H9 (cell line): ENCODE measurements at regions not wholly inside any gene's neighbourhood (a gene's known extent, or its start where the extent isn't known, plus 50 kb on each side); places are given as distances from the start of the nearest gene placed in this dataset.

ENCODE experiments used
- DNase-seq: peaks from one replicate; pipeline ENCODE4 v3.0.0-alpha.2; 2017
- H2AFZ ChIP-seq: one replicate; pipeline ENCODE4 v1.6.1; 2013; ENCODE audit warnings: mild to moderate bottlenecking, low read length, control low read depth, moderate library complexity
- H2AK5ac ChIP-seq: 2 replicates; pipeline ENCODE4 v1.6.1; 2013; ENCODE audit warnings: low read length, control low read depth, mixed read lengths; ENCODE audit not compliant: insufficient read length
- H2BK120ac ChIP-seq: one replicate; pipeline ENCODE4 v1.6.1; 2013; ENCODE audit warnings: low read depth, mild to moderate bottlenecking, low read length, control low read depth, inconsistent platforms; ENCODE audit not compliant: poor library complexity, severe bottlenecking
- H2BK12ac ChIP-seq: 2 replicates; pipeline ENCODE4 v1.6.1; 2013; ENCODE audit warnings: low read length, control low read depth, mixed read lengths, low read depth; ENCODE audit not compliant: insufficient read length
- H2BK15ac ChIP-seq: 2 replicates; pipeline ENCODE4 v1.6.1; 2013; ENCODE audit warnings: low read depth, low read length, control low read depth
- H2BK20ac ChIP-seq: one replicate; pipeline ENCODE4 v1.6.1; 2013; ENCODE audit warnings: low read depth, mild to moderate bottlenecking, low read length, control low read depth, inconsistent platforms; ENCODE audit not compliant: poor library complexity, severe bottlenecking
- H2BK5ac ChIP-seq: 2 replicates; pipeline ENCODE4 v1.6.1; 2013; ENCODE audit warnings: low read length, control low read depth, mixed read lengths; ENCODE audit not compliant: insufficient read length
- H3K14ac ChIP-seq: 2 replicates; pipeline ENCODE4 v1.6.1; 2013; ENCODE audit warnings: low read length, control low read depth; ENCODE audit not compliant: insufficient read depth
- H3K18ac ChIP-seq: 2 replicates; pipeline ENCODE4 v1.6.1; 2013; ENCODE audit warnings: low read depth, mild to moderate bottlenecking, mixed read lengths, low read length, control low read depth; ENCODE audit not compliant: insufficient read length
- H3K23ac ChIP-seq: 2 replicates; pipeline ENCODE4 v1.6.1; 2013; ENCODE audit warnings: low read length, control low read depth, mixed read lengths, low read depth; ENCODE audit not compliant: insufficient read length
- H3K23me2 ChIP-seq: 2 replicates; pipeline ENCODE4 v1.6.1; 2013; ENCODE audit warnings: low read depth, mild to moderate bottlenecking, mixed read lengths, low read length, control low read depth; ENCODE audit not compliant: insufficient read length, poor library complexity, severe bottlenecking
- H3K27ac ChIP-seq: 2 replicates; pipeline ENCODE4 v1.5.1; 2013; ENCODE audit warnings: low read length, control low read depth, mixed read lengths, low read depth; ENCODE audit not compliant: insufficient read length
- H3K27me3 ChIP-seq: 2 replicates; pipeline ENCODE4 v1.6.1; 2013; ENCODE audit warnings: low read length, control low read depth, inconsistent platforms; ENCODE audit not compliant: insufficient read depth
- H3K4ac ChIP-seq: 2 replicates; pipeline ENCODE4 v1.6.1; 2013; ENCODE audit warnings: low read depth, mild to moderate bottlenecking, control low read depth, inconsistent platforms, low read length, moderate library complexity
- H3K4me1 ChIP-seq: 2 replicates; pipeline ENCODE4 v1.6.1; 2013; ENCODE audit warnings: low read length, control low read depth, inconsistent platforms; ENCODE audit not compliant: insufficient read depth
- H3K4me2 ChIP-seq: 2 replicates; pipeline ENCODE4 v1.6.1; 2013; ENCODE audit warnings: low read length, control low read depth, mixed read lengths; ENCODE audit not compliant: insufficient read length, insufficient read depth
- H3K56ac ChIP-seq: 2 replicates; pipeline ENCODE4 v1.6.1; 2013; ENCODE audit warnings: low read depth, mild to moderate bottlenecking, mixed read lengths, low read length, control low read depth; ENCODE audit not compliant: insufficient read length
- H3K79me1 ChIP-seq: 2 replicates; pipeline ENCODE4 v1.6.1; 2013; ENCODE audit warnings: low read depth, mild to moderate bottlenecking, moderate library complexity, low read length, control low read depth, inconsistent platforms; ENCODE audit not compliant: insufficient read depth, poor library complexity, severe bottlenecking
- H3K79me2 ChIP-seq: 2 replicates; pipeline ENCODE4 v1.6.1; 2013; ENCODE audit warnings: low read length, control low read depth, inconsistent platforms; ENCODE audit not compliant: insufficient read depth
- H3K9ac ChIP-seq: 2 replicates; pipeline ENCODE4 v1.6.1; 2013; ENCODE audit warnings: low read length, control low read depth, mixed read lengths; ENCODE audit not compliant: insufficient read length; ENCODE audit errors: extremely low read depth
- H3K9me3 ChIP-seq: one replicate; pipeline ENCODE4 v1.6.1; 2013; ENCODE audit warnings: low read depth, low read length, inconsistent platforms; ENCODE audit not compliant: control insufficient read depth
- H3T11ph ChIP-seq: one replicate; pipeline ENCODE4 v1.6.1; 2013; ENCODE audit warnings: mild to moderate bottlenecking, low read length, control low read depth, inconsistent platforms
- H4K20me1 ChIP-seq: one replicate; pipeline ENCODE4 v1.6.1; 2013; ENCODE audit not compliant: control insufficient read depth, insufficient read length, insufficient read depth
- H4K5ac ChIP-seq: 2 replicates; pipeline ENCODE4 v1.6.1; 2013; ENCODE audit warnings: low read depth, mild to moderate bottlenecking, mixed read lengths, low read length, control low read depth; ENCODE audit not compliant: insufficient read length
- H4K8ac ChIP-seq: replicated peaks from 2 replicates; pipeline ENCODE4 v1.6.1; 2013; ENCODE audit warnings: low read length, control low read depth, mixed read lengths, low read depth; ENCODE audit not compliant: insufficient read length
- H4K91ac ChIP-seq: 2 replicates; pipeline ENCODE4 v1.6.1; 2013; ENCODE audit warnings: low read depth, mild to moderate bottlenecking, moderate library complexity, mixed read lengths, low read length, control low read depth; ENCODE audit not compliant: insufficient read length
- H3K27ac Mint-ChIP-seq, 3 experiments: 2 replicates in 2 of 3; 3 replicates in 1 of 3; pipeline ENCODE4 v1.8.0; 2020 to 2021; ENCODE audit warnings: mixed read lengths in 3 of 3, mild to moderate bottlenecking in 1 of 3, moderate library complexity in 1 of 3
- H3K27me3 Mint-ChIP-seq: 2 replicates; pipeline ENCODE4 v1.8.0; 2021; ENCODE audit warnings: low read depth, mild to moderate bottlenecking, moderate library complexity, mixed read lengths
- H3K36me3 Mint-ChIP-seq, 3 experiments: 2 replicates in 2 of 3; 3 replicates in 1 of 3; pipeline ENCODE4 v1.8.0; 2020 to 2021; ENCODE audit warnings: low read depth in 3 of 3, mixed read lengths in 3 of 3; ENCODE audit not compliant: insufficient read depth in 1 of 3
- H3K4me1 Mint-ChIP-seq, 2 experiments: 2 replicates each; pipeline ENCODE4 v1.8.0; 2020; ENCODE audit warnings: mixed read lengths in 2 of 2
- H3K4me3 Mint-ChIP-seq, 2 experiments: 2 replicates in 1 of 2; 3 replicates in 1 of 2; pipeline ENCODE4 v1.8.0; 2020 to 2021; ENCODE audit warnings: mild to moderate bottlenecking in 2 of 2, mixed read lengths in 2 of 2, moderate library complexity in 1 of 2
- H3K9me3 Mint-ChIP-seq, 2 experiments: 2 replicates in 1 of 2; 3 replicates in 1 of 2; pipeline ENCODE4 v1.8.0; 2020; ENCODE audit warnings: mild to moderate bottlenecking in 2 of 2, mixed read lengths in 2 of 2, moderate library complexity in 1 of 2
- CTCF ChIP-seq: fragments of 200-600 bp; sonication (generic); conservative IDR thresholded peaks from 3 replicates; pipeline ENCODE4 v1.8.0; 2021; ENCODE audit warnings: antibody characterized with exemption, mild to moderate bottlenecking
- WGBS: extraction: QIAGEN DNeasy Blood & Tissue Kit; methylation state at CpG from one replicate; pipeline ENCODE4 v1.1.7; 2013; ENCODE audit warnings: missing lambda C conversion rate, low lambda C conversion rate, mixed read lengths; ENCODE audit not compliant: insufficient read length; ENCODE audit errors: extremely low coverage; 5-methylcytosine and 5-hydroxymethylcytosine counted together

DNA sequence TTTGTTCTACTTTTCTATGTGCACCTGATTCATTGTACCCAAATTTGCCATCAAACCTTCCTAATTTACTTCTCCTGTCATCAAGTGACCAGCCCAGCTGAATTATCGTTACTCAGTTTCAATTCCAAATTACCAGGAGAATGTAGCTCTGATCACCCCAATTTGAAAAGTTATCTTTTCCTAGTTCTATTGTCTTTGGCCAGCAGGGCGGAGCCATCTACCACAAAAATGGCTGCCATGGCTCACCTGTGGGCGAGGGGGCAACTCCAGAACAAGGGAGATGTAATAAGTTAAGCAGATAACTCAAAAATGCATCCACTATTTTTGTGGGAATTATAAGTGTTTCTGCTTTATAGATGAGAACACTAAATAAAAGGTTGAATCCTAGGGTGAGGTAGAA lies 133.8 kb upstream of the MOCS2 start:
- Histone ChIP-seq H3K56ac (no peak overlapping the region), H3T11ph (no peak overlapping the region), H3K4me1 (no peaks in the 10 kb centered on the region), H3K4me2 (no peak overlapping the region), H4K5ac (no peak overlapping the region), H3K23ac (no peak overlapping the region), H3K9ac (no peak overlapping the region), H3K27ac (no peak overlapping the region), H4K8ac (no peak overlapping the region), H2BK20ac (no peak overlapping the region), H3K9me3 (no peaks in the 10 kb centered on the region), H2BK15ac (no peak overlapping the region), H4K91ac (no peak overlapping the region), H2BK5ac (no peak overlapping the region), H3K18ac (no peak overlapping the region), H3K4ac (no peak overlapping the region), H2BK12ac (no peak overlapping the region), H2BK120ac (no peak overlapping the region), H3K79me1 (no peaks in the 10 kb centered on the region), H2AFZ (no peak overlapping the region), H3K14ac (no peak overlapping the region), H2AK5ac (no peak overlapping the region), H4K20me1 (no peaks in the 10 kb centered on the region), H3K23me2 (no peaks in the 10 kb centered on the region), H3K27me3 (no peaks in the 10 kb centered on the region), H3K79me2 (no peaks in the 10 kb centered on the region)
- H3K27ac Mint-ChIP-seq: no peak overlapping the region
- WGBS: no CpG with 5 or more reads among the region's 3 CpGs
- no peaks in the 10 kb centered on the region for H3K9me3 Mint-ChIP-seq
- no peaks in the 10 kb centered on the region for H3K36me3 Mint-ChIP-seq
- H3K4me1 Mint-ChIP-seq: no peaks in the 10 kb centered on the region
- peak; percentile 52 for TF ChIP-seq CTCF
- no peak for DNase-seq
- H3K4me3 Mint-ChIP-seq: no peak overlapping the region
- no peaks in the 10 kb centered on the region for H3K27me3 Mint-ChIP-seq
